Keratinocyte (primary cell): ENCODE measurements at regions not wholly inside any gene's neighbourhood (a gene's known extent, or its start where the extent isn't known, plus 50 kb on each side); places are given as distances from the start of the nearest gene placed in this dataset.

Experiments used
- EZH2 ChIP-seq: IDR thresholded peaks from one replicate; pipeline ENCODE4 v1.6.1; 2012; ENCODE audit warnings: inconsistent platforms, mild to moderate bottlenecking, low read length, moderate library complexity
- TF ChIP-seq, protein P1 (sequence below), 3 experiments: IDR thresholded peaks in 1 of 3; conservative IDR thresholded peaks in 1 of 3; optimal IDR thresholded peaks in 1 of 3; 2 replicates in 2 of 3; 3 replicates in 1 of 3; pipeline versions ENCODE3 to v1.5.1; 2011; ENCODE audit warnings: low read length in 3 of 3, mild to moderate bottlenecking in 3 of 3, moderate library complexity in 2 of 3, control low read depth in 1 of 3, inconsistent platforms in 1 of 3; ENCODE audit not compliant: insufficient read depth in 2 of 3; ENCODE audit errors: extremely low read depth in 1 of 3

DNA sequence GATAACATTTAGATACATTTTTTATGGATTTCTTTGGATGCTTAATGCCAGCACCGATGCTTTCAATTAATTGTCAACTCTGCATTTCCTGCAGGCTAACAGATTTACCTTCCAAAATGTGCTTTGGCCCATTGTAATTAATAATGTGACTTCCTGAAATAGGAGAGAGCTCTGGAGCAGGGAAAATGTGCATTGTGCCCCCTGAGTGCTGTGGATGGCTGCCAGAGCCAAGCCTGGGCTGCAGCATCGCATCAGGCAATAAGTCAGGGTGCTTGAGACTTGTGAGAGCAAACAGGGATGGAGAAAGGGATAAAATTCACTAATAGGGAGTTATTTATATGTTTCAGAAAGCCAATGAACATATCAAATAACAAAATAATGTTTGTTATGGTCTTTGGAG is 133.8 kb downstream of the MOBP start:
- TF ChIP-seq, protein P1, sequence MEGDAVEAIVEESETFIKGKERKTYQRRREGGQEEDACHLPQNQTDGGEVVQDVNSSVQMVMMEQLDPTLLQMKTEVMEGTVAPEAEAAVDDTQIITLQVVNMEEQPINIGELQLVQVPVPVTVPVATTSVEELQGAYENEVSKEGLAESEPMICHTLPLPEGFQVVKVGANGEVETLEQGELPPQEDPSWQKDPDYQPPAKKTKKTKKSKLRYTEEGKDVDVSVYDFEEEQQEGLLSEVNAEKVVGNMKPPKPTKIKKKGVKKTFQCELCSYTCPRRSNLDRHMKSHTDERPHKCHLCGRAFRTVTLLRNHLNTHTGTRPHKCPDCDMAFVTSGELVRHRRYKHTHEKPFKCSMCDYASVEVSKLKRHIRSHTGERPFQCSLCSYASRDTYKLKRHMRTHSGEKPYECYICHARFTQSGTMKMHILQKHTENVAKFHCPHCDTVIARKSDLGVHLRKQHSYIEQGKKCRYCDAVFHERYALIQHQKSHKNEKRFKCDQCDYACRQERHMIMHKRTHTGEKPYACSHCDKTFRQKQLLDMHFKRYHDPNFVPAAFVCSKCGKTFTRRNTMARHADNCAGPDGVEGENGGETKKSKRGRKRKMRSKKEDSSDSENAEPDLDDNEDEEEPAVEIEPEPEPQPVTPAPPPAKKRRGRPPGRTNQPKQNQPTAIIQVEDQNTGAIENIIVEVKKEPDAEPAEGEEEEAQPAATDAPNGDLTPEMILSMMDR (optimal IDR thresholded peaks at IDR 0.05 in 1 of 3, IDR thresholded peaks at IDR 0.05 in 1 of 3, conservative IDR thresholded peaks at IDR 0.05 in 1 of 3; ENCODE audit: extremely low read depth in 1 of 3, insufficient read depth in 2 of 3, low read length in 3 of 3) = no peak
- TF ChIP-seq EZH2 = no peak
